ENCODE measurements at regions not wholly inside any gene's neighbourhood (a gene's known extent, or its start where the extent isn't known, plus 50 kb on each side); places are given as distances from the start of the nearest gene placed in this dataset.

DNA sequence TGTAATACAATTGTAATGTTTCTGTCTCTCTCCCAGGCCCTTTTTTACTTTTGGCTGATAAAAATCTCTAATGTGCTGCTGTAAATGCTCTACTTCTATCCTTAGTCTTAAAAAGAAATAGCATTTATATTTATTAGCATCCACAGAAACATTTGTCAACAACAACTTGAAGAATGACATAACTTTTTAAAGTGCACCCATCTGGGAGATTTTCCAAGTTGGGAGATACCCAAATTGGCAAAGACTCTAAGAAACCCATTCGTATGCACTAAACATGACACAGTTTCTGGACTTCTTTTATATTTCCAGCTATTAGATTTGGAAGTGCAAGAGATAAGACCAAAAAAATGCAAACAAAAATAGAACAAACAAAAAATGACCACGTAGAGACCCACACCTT is 2287.4 kb upstream of the WWC1 start:
- DNase-seq (ENCODE audit: low spot score in 2 of 2): no peak
- FAIRE-seq: no peak

DNA sequence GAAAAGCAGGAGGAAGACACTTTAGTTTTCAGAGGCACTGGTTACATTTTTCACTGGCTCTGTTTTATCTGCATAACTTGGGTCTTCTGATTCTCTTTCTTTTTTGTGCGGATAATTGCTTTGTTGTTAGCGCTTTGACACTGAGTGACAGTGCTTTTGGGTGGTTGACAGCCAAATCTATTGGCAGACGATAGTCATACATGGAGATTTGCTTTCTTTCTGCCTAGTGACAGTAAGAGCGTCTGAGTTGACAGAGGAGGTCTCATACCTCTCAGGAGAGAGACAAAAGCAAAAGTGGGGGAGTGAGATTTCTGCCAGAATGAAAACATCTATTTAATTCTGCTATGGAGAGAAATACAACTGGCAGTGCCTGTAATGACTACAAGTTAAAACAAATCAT is 2278.0 kb upstream of the WWC1 start:
- DNase-seq (ENCODE audit: low spot score in 2 of 2) (no peak), FAIRE-seq (no peak)

DNA sequence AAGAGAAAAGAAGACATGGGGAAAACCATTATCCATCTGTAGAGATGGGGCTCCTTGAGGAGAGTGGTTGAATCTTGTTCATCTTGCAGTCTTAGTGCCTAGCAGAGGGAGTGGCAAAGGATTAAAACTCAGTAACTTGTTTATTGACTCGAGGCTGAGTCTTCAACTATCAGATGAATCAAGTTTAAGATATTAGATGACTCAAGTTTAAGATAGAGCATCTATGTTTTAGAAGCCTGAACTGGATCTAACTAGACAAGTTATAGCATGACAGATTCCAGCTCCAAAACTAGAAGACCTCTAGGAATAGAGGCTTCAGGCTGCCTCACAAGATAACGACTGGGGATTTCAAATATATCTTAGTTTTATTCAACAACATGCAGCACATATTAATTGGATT is 2277.2 kb upstream of the WWC1 start:
- no peak for FAIRE-seq
- DNase-seq (ENCODE audit: low spot score in 2 of 2): no peak

DNA sequence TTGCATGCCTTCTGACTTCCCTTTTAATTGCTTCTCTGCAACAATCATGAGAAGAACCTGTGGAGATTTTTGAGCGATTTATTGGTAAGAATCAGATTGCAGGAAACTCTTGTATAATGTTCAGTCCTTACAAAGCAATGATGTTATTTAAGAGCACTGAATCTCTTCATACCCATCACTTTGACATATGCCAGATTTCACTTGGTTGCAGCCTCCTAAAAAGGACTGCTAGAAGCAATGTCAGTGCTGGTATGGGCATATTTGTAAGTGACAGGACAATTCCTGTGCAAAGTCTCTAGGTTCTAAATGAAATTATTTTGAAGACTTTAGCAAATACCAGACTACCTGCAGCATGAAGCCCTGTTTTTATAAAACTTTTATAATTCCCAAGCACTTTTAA is 2272.7 kb upstream of the WWC1 start:
- no peak for FAIRE-seq
- no peak for DNase-seq (ENCODE audit: low spot score in 2 of 2)

DNA sequence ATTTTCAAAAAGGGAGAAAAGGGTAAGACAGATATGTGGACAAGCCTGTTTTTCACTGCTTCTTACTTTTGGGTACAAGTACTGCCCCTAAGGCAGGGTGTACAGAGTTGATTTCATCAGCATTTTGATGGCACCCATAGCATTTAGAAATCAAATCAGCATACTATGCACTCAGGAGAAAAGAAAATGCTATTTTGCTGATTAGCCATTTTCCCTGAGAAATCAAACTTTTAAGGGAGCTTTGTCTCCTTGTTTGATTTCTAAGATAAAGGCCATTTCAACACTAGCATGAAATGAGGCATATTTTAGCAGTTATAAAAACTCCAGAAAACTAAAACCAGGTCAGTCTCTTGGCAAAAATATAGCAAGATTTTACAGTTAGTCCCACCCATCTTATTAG is 2269.4 kb upstream of the WWC1 start:
- DNase-seq (ENCODE audit: low spot score in 2 of 2): no peak
- FAIRE-seq: no peak

DNA sequence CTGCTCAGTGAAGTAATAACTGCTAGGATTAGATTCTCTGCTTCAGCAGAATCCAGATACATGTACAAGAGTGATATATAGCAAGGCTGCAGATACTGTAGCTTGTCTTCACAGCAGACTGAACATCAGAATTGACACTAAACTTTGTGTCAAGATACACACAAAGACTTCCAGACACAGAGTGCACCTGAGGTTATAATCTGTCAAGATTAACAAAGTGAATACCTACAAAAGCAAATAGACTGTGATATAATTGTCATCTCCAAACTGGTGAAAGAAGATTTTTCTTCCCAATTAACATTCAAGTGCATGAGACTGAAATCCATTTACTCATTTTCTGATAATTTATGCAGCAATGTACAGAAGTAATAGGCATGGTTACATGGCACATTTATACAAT is 2266.5 kb upstream of the WWC1 start:
- DNase-seq (ENCODE audit: low spot score in 2 of 2): no peak
- FAIRE-seq: no peak

DNA sequence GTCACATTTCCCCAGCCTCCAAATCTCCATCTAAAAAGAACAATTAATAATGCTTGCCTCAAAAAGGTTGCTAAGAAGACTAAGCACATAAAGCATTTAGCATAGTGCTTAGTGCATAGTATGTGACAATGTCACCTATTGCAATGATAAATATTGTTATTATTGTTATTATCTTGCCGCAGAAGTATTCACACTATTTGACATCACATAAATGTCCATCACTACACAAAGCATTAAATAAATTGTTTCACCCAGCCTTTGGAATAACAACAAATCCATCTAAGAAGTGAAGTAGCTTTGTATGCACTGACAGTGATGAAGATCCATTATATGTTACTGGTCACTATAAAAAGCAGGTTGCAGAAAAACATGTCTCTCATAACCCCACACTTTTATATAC is 2263.9 kb upstream of the WWC1 start:
- no peak for DNase-seq (ENCODE audit: low spot score in 2 of 2)
- FAIRE-seq: no peak

DNA sequence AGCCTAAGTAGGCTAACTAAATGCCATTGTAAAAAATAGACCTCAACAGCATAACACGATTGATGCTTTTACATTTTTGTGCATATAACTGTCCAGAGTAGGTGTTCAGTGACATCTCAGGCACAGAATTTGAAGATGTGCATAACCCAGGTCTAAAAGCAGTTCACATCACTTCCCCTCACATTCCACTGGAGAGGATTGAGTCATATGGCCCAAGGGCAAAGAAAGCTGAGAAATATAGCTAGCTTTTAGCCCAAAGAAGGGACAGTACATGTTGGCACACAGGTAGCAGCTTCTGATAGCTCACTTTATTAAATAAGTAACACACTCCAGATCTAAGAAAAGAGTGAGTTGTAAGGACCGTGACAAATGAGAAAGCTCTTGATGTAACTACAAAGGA is 2259.5 kb upstream of the WWC1 start:
- FAIRE-seq (no peak), DNase-seq (ENCODE audit: low spot score in 2 of 2) (no peak)

DNA sequence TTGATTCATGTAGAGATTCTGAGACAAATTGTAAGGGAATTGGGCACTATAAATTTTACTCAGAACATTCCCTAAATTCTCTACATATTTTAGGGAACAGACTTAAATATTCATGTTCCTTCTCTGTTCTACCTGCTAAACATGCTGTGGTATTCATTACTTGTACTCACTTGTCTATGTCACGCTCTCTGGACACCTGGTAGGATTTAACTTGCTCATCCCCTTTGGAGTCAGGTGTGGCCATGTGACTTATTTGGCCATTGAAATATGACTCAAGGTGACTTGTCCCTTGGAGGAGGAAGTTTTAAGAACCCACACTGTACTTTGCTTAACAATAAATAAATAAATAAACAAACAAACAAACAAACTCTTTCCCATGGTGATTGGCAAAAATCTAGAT is 2258.8 kb upstream of the WWC1 start:
- FAIRE-seq (no peak), DNase-seq (ENCODE audit: low spot score in 2 of 2) (no peak)

DNA sequence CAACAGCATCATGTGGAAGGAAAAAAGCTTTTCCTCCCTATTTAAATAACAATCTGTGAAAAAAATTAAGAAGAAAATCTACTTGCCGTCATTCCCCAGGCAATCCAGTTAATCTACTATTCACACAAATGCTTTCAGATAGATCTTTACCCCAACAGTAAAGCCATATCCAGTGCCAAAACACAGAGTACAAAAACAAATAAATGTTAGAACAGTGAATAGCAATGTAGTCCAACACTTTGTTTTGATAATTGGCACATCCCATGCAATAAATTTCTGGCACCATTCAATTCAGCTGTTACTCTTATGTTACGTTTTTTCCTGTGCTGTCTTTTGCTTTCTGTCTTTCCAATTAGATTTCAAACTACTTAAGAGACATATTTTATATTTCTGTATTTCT is 2245.5 kb upstream of the WWC1 start:
- FAIRE-seq (no peak), DNase-seq (ENCODE audit: low spot score in 2 of 2) (no peak)

DNA sequence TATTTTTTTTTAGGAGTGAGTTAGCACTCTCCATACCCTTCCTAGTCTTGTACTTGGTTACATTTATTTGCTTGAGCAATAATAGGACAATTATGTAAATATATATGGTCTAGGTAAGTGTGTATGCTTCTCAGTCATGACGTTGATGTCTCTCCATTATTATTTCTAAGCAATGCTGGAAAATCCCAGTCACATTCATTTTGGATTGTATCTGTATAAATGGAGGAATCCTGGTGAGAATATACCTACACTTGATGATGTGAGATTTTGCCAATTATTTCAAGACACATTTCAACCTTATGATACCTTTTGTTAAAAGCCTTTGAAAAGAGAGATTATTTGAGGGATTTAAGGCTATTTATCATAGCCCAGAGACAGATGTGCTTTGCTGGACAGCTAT is 2244.5 kb upstream of the WWC1 start:
- no peak for DNase-seq (ENCODE audit: low spot score in 2 of 2)

DNA sequence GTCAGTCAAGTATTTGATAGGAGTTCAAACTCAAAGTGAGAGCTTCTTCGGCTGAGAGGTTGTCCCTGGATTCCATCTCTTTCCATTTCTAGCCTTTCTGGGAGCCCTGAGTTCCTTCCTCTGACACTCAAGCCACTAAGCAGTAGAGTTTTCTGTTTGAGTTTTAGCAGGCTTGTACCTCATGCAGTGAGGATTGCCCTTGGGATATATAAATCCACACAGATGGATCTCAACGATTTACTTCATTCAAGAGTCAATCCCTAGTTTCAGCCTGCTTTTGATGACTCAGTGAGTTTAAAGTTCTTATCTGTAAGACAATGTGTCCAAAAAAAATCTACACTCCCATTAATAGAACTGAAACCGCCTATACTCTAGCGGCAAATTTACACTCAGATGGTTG is 2240.9 kb upstream of the WWC1 start:
- FAIRE-seq (no peak), DNase-seq (ENCODE audit: low spot score in 2 of 2) (no peak)

More for the DNA sequence above, 2244.5 kb upstream of the WWC1 start:
- no peak for FAIRE-seq

DNA sequence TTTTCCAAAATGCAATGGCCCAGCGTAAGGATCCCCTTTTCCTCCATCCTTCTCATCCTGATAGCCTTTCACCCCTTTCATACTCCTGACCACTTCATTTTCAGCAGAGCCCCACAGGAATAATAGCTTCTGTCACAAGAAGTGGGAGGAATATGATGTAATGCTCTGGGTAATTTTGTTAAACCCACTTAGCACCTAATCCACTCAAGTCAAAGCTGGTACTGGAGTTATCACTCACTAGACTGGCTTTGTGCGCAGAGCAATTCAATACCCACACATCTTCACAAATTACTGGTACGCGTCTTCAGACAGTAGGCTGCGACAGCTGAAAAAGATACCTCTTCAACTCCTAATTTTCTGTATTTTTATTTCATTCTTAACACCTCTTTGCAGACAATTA is 2232.8 kb upstream of the WWC1 start:
- FAIRE-seq: no peak

DNA sequence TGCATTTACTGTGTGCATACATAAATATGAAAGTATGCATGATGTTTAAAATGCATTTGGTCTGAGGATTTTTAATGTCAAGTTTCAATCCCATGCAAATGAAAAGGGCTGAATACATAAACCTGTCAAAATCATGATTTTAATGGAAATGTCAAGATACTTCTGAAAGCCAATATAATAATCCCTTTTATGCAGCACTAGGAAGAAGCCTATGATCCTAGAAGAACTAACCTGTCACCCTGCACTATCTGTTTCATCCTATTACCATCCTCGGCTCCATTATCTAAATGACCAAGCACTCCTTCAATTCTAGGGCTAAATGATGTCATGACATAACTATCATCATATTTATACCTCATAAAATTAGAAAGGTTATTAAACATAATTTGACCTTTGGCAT is 2229.4 kb upstream of the WWC1 start:
- no peak for FAIRE-seq
- no peak for DNase-seq (ENCODE audit: low spot score in 2 of 2)

More for the DNA sequence above, 2232.8 kb upstream of the WWC1 start:
- no peak for DNase-seq (ENCODE audit: low spot score in 2 of 2)

DNA sequence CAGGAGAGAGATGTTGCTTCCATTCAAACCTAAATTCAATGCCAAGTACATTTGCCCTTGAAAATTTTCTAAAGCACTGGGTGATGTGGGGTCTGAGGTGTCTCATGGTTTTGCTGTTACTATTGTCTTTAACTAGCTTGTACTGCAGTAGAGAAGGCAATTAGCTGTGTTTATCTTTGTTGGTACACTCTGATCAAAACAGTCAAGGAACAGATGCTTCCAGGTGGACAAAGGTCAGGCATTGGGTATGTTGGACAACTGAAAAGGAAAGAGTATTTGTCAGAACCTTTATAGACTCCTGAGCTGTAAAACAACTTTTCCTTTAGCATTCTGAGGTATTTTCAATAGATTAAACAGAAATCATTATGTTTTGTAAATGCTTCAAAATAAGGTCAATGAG is 2228.7 kb upstream of the WWC1 start:
- no peak for DNase-seq (ENCODE audit: low spot score in 2 of 2)
- no peak for FAIRE-seq

DNA sequence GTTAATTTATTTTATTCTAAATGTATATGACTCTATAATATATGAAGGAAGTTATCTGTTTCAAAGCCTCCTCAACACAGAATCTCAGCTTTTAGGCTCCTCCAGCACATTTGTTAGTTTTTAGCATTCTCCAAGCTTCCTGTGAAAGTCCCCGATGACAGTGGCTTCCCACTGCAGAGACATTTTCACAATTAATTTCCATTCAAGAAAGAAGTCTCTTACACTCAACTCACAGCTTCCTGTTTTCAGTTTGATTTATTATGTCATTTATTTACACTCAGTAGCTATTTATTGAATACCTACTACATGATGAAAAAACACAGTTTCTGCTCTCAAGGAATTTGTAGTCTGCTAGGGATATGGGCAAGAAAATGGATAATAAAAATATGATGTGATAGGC is 2228.2 kb upstream of the WWC1 start:
- FAIRE-seq (no peak), DNase-seq (ENCODE audit: low spot score in 2 of 2) (no peak)

DNA sequence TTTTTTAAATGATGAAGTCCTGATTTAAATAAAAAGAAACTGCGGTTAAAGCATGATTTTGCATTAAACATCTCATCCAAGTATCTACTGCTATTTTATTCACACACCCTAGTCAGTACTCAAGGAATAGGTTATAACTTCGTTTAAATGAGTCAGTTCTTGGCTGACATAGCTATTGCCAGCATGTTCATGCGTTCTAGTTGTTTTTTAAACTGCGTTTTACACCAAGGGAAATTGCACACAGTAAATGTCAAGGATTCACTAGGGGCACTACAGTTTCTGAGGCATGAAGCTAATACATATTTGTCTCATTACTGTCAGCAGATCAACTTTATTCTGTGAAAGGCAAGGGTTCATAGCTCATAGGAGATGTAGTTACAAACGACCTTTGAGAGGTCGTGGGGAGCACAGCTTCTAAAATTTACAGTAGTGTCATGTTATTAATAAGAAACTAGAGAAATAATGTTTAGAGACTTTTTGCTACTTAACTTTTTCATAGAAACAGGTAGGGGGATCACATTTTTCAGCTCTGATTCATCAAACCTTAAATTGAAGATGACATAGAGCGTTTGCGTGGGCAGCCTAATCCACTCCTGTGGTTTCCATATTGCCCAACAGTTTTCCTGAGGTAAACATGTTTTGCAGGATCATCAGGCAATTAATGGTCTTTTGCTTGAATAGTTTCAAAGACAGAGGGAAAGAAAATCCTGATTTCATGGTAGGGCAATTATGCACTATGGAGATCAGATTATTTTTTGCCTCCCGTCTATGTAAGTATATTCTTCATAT is 2222.7 kb upstream of the WWC1 start:
- FAIRE-seq (no peak), DNase-seq (ENCODE audit: low spot score in 2 of 2) (no peak)

DNA sequence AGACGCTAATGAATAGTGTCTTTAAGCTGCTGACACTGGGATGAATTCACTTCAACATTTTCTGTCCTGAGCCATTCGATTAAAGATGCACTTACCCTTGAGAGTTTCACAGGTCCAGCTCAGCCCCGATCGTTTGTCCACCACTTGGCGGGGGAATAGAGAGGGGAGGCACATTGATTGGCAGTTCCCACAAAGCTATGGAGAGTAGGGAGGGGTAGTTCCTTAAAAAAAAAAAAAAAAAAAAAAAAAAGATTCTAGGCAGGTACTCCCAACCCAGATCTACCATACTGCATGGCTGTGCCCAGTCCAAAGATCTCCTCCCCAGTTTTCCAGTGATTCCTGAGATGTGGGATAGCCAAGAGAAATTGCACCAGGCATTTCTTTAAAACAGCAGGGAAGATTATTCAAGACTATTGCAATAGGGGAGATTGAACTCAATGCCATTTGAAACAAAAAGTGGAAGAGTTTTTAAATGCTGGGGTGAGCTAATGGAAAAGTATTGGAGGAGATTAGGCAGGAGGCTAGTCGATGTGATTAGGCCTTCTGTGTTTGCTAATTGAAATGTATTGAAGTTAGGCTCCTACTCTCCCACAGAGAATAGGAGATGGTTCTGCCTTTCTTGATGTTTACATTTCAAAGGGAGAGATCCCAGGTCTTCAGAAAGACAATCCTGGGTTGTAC is 2217.4 kb upstream of the WWC1 start:
- DNase-seq (ENCODE audit: low spot score in 2 of 2) (no peak), FAIRE-seq (no peak)

DNA sequence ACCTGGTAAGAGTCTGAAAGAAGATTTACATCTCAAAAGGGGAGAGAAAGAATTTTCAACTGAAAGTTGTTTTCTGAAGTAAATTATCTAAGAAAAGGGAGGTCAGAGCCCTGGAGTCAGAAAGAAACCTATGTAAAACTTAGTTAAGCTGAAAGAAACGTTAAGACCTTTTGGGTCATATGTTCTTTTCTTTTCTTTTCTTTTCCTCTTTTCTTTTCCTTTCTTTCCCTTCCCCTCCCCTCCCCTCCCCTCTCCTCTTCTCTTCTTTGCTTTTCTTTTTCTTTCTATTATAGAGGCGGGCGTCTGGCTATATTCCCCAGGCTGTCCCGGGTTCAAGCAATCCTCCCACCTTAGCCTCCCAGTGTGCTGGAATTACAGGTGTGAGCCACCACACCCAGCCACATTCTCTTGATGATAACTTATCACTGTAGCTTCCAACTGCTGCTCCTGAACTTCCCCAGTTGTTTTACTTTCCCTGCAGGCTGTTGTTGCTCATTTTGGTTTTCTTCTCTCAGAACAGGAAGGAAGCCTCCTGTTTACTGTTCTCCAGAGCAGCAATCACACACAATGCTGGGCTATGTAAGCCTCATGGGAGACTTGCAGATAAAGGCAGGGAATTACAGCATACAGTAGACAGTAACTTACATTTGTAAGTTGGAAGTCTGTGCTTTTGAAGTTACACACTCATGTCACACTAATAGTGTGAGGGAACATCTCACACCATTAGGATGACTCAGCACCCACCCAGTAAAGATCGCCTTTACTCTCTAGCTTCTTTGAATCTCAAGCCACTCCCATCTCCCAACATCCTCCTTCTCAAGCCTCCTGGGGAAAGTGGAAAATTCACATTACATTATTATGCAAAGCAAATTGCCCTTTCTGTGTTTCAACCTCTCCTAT is 2216.6 kb upstream of the WWC1 start:
- no peak for DNase-seq (ENCODE audit: low spot score in 2 of 2)
- no peak for FAIRE-seq

DNA sequence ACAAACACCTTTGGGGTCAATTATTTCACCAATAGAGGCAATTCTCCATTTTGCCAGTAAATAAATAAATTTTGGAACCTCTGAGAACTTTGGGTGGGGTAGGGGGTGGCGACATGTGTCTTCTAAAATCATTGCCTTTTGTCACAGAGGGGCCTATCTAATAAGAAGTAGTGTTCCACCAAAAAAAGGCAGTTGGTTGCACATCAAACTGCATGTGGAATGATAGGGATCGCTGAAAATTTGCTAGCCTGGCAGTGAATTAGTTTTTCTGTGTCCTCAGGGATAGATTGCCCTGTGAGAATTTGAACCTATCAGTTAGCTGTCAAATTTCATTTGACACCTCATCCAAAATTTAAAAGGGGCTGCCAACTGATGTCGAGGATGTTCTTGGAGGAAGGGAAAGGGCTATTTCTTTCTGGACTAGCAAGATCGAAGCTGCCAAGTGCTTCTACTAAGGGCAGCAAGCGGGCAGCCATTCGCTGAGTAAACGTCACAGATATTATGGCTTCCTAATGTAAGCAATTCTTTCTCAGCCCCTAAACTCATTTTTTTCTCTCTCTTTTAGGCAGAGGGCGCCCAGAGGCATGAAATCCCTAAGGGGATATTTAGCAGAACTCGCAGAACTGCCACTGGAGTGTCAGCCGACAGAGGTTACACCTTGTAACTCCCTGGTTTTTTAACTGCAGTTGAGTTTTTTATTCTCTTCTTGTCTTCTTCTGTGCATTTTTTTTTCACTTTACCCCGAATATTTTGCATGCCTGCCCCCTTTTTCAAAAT is 2208.1 kb upstream of the WWC1 start:
- no peak for DNase-seq (ENCODE audit: low spot score in 2 of 2)
- FAIRE-seq: no peak

DNA sequence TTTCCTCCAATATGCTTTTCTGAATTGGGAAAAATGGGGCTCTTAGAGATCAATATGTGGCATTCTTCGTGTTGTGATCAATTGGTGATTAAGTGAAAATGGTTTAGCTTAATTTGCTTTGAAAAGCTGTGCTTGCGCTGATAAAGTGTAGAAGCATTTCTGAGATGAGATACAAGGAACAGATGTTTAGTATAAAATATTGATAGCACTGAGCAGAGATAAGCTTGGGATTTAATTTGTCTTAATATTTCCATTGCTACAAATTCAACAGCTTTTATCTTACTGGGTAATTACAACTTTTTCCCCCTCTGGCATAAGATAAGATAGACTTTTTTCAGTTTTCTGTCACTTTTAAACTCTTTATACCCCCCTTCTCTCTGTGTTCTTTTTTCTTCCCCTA is 2204.9 kb upstream of the WWC1 start:
- FAIRE-seq (no peak), DNase-seq (ENCODE audit: low spot score in 2 of 2) (no peak)

All from frontal cortex (tissue), 3 donors.